NCI-H2029 treated with DMSO at 0.1 percent for 48 hours (cell line): ENCODE measurements at regions not wholly inside any gene's neighbourhood (a gene's known extent, or its start where the extent isn't known, plus 50 kb on each side); places are given as distances from the start of the nearest gene placed in this dataset.
A peak's percentile ranks its signal among the peaks of the same experiment; 100 is the strongest.
"Not testable (repeated sequence)": the region's sequence is repeated elsewhere in the genome, so short reads cannot be mapped to it uniquely, and the experiment has no call there.

Experiments used
- DNase-seq: peaks from one replicate; lab custom pipeline; 2025; lab: John Stamatoyannopoulos, UW

DNA sequence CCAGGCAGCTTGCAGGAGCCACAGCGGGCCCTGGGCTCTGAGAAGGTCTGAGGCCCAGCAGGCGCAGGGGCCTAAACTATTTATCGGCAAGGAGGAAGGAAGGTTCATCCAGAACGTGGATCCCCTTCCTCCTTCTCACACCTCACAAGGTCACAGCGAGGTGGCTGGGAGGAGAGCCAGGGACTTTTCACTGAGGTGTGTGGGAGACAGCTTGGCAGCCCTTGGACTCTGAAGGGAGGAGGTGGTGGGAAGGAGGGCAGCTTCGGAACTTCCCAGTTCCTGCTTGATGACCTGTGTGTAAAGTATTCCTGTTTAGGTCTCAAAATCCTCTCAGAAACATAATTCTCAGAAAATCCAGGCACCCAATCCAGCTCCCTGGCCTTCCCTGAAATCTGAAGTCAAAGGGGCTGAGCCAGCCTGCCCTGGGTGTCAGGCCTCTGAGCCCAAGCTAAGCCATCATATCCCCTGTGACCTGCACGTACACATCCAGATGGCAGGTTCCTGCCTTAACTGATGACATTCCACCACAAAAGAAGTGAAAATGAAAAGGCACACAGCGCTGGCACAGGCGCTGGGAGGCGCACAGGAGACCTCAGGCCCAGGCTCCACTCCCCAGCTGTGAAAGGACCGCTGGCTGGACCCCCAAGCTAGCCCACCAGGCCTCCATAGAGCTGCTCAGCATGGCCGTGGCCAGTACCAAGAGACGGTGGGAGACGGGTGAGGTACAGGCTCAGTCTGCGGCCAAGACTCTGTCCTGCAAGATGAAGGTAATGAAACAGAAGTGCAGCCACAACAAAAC is 269.4 kb upstream of the FRG2C start:
- not testable (repeated sequence) for DNase-seq

DNA sequence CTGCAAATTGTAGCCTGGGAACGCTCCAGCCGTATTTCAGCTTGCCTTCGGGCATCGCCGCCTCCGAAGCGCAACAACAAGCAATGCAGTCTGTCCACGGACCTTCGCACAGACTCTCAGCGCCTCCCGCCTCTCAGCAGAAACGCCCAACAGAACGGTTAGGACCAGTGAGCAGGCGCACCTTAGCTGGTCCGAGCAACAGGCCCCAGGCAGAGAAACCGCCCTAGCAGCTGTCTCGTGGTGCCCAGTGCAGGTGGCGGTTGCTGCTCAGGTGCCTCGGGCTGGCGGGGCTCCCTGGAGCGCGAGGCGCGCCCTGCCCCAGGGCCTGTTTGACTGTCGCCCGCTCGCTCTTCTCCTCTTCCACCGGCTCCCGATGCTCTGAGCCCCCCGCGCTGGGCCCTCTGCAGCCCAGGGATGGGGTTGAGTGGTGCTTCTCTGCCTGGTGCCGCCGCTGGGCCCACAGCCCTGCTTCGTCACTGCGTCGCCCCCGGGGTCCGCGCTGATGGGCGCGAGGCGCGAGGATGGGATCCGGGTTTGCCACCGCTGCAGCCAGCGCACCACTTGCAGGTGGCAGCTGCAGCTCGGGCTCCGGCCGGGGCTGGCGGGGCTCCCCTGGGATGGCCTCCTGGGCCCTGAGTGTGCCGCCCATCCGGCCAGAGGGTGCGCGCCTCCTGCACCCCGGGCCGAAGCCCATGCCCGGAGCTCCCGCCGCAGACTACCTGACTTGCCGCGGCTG is 268.4 kb upstream of the FRG2C start:
- DNase-seq: no peak

DNA sequence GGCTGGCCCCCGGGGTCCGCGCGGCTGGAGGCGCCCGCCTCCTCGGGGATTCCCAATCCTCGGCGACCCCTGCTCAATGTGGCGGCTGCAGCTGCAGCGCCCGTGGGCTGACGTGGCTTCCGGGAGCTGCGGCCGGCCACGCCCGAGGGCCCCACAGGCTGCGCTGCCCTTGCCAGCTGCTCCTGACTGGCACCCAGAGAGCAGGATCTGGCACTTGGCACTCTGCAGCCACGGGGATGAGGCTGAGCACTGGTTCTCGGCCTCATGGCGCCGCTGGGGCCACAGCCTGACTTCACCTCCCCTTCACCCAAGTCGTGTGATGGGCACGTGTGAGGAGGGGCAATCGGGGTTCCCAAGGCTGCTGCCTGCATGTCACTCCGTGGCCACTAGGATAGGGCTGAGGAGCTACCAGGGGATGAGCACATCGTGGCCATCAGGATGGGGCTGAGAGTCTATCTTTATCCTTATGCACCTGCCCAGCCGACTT is 267.8 kb upstream of the FRG2C start:
- DNase-seq: no peak

DNA sequence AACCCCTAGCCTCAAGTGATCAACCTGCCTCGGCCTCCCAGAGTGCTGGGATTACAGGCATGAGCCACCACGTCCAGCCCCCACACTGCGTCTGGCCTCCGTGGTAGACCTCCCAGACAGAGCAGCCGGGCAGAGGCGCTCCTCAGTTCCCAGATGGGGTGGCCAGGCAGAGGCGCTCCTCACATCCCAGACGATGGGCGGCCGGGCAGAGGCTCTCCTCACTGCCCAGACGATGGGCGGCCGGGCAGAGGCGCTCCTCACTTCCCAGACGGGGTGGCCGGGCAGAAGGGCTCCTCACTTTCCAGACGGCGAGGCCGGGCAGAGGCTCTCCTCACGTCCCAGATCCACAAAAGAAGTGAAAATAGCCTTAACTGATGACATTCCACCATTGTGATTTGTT is 266.6 kb upstream of the FRG2C start:
- not testable (repeated sequence) for DNase-seq

DNA sequence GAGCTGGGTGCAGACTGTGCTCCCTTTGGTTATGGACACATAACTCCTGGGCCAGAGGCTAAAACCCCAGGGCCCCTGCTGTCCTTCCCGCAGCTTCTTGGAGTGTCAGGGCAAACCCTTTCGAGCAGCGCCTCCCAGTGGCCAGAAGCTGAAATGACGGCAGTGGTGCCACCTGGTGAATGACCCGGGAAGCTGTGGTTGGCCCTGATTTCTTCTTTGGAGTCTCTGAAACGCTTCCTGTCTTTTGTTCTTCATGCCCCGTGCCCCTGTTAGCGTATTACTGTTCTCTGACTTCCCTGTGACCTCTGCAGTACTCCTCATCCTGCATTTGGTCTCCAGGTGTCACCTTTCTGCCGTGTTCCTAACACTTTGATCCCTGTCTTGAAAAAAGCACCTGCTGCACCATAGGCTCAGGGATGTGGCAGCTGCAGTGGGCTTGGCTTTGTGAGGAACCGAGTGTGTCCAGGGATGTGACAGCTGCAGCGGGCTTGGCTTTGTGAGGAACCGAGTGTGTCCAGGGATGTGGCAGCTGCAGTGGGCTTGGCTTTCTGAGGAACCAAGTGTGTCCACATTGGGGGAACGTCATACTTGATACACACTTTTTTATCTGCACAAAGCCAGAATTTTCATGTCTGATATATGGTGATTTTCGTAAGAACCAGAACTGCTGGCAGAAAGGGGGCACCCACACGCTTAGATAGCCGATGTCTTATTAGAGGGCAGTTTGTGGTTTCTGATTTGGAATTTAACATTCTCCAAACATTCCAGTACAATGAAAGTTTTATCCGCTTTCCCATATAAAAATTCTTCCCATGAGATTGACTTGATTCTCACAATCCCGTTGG is 241.8 kb upstream of the FRG2C start:
- peak; percentile 4 for DNase-seq

DNA sequence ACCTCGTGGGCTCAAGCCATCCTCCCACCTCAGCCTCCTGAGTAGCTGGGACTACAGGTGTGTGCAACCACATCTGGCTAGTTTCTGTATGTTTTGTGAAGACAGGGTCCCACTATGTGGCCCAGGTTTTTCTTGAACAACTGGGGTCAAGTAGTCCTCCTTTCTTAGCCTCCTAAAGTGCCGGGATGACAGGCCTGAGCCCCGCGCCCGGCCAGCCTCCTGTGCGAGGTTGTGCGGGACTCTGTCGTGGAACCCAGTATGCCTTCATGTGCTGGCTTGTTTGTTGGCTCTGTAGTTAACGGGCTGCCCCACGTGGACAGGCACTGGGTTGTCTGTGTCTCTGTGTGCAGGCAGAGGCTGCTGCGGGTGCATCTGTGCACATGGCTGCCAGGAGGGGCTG is 238.7 kb upstream of the FRG2C start:
- not testable (repeated sequence) for DNase-seq

DNA sequence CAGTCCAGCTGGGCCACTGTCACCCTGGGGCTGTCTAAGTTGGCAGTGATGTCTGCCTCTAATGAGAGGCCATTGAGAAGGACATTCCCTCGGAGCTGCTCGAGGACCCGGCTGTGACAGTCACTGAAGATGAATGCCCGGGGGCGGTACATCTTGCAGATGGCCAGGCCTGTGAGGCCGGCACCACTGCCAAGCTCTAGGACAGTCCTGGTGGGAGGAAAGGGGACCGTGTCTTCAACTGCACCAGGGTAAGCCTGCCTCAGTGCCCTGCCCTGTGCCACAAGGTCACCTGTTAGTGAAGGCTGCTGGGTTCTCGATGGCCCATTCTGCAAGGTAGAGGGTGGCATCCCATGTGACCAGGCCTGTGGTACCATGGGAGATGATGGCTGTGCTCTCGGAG is 236.6 kb upstream of the FRG2C start:
- not testable (repeated sequence) for DNase-seq

DNA sequence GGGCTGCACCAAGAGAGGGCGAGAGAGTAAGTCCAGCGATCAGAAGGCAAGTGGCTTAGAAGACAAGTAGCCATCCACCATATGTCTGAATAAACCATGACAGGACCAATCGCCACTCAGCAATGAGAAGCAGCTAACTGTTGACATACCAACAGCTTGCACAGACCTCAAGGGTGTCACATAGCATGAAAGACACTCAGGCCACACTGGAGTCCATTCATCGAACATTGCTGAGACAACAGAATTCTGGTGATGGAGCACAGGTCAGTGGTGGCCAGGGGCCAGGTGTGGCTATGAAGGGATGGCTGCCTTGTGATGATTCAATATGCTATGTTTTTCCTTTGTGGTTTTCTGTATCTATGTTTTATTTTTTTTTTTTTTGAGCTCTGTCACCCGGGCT is 236.2 kb upstream of the FRG2C start:
- DNase-seq: not testable (repeated sequence)

DNA sequence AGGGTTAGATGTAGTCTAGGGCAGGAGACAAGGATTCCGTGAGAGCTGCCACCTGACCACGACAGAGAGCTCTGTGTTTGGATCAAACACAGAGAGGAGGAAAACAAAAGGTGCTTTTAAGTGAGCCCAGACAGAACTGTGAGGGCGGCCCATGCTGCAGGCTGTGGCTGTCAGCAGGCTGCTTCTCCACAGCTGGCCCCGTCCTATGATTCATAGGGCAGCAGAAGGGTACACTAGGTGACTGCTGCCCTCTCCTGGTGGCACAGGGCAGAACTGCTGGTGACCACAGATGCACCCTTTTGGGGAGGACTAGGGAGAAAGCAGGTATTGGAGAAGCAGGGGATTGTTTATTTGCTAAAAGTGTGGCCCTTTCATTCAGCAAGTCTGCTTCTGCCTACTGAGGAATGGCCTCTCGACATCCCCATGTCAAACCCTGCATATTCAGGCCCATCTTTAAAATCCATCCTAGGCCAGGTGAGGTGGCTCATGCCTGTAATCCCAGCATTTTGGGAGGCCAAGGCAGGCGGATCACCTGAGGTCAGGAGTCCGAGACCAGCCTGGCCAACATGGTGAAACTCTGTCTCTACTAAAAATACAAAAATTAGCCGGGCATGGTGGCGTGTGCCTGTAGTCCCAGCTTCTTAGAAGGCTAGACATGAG is 234.4 kb upstream of the FRG2C start:
- peak; percentile 3 for DNase-seq

DNA sequence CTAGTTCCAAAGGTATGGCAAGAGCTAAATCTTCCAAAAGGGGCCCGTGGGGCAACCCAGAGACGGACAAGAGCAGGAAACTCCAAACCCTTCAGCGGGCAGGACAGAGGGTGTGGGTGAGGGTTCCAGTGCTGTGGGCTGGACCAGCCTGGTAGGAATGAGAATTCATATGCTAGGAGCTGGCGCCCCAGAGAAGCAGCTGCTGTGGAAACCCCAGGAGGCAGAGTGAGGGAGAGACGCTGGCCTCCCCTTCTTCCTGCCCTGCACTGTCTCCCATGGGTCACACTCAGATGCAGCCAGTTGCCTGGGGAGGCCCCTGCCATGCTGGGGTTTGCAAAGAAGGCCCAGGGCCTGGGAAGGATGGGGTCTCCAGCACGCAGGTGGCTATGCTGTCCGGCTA is 233.7 kb upstream of the FRG2C start:
- DNase-seq: not testable (repeated sequence)

DNA sequence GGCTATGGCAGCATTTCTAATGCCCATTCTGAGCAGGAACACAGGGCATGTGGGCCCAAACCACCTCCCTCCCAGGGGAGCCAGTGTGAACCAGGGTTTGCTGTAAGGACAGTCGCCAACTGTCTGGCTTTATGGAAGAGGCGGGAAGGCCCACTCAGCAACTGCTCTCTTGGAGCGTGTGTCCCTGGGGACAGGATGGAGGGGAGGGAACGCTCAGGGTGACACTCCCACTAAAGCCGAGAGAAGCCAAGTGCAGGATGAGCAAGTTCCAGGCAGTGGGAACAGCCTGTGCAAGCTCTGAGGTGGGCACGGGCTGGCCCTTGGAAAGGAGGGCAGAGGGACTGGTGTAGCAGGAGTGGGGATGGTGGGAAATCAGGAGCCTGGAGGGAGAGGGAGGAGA is 233.0 kb upstream of the FRG2C start:
- not testable (repeated sequence) for DNase-seq

DNA sequence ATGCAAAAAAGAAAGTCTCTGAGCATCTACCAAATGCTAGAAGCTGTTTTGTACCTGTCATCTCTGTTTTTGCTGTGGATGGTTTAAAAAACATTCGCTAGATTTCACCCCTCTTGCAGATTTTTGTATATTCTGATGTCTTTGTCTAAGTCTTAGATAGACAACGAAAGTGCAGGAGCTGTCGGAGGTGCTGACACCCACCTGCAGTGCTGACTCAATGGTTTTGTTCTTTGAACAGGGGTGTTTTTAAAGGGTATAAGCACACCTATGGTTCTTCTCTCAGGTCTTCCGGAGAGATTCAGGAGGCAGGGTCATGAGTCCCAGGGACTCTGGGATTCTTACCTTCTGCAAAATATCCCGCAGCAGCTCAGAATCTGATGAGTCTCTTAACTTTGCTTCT is 231.7 kb upstream of the FRG2C start:
- DNase-seq: not testable (repeated sequence)

DNA sequence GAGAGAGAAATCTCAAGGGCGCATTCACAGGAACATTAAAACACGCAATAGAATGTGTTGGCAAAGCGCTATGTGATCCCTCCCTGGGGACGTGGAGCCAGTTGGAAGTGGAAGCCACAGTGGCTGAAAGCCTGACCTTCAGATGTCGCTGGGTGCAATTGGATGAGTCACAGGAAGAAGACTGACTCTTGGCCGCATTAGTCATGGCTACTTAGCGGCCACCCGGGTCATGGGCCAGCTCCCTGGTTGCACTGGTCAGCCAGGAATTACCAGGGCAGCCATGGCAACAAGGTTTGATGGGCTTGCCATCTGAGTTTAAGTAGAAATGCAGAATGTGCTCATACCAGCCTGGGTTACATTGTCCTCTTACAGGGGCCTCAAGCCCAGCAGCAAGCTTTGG is 231.2 kb upstream of the FRG2C start:
- DNase-seq: not testable (repeated sequence)

DNA sequence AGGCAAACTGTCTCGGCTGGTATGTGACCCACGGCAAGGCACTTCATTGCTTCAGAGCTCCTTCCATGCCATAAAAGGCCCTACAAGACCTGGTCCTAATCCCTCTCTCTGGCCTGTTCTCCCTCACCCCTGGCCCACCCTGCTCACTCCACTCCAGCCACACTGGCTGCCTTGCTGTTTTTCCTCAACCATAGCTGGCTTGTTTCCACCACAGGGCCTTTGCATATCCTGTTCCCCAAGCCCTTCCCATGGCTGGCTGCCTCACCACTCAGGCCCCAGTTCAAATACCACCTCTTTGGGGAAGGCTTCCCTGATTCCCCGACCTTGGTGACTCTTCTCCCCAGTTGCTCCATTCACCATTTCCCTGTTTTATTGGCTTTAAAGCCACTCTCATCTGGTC is 230.8 kb upstream of the FRG2C start:
- DNase-seq: not testable (repeated sequence)

DNA sequence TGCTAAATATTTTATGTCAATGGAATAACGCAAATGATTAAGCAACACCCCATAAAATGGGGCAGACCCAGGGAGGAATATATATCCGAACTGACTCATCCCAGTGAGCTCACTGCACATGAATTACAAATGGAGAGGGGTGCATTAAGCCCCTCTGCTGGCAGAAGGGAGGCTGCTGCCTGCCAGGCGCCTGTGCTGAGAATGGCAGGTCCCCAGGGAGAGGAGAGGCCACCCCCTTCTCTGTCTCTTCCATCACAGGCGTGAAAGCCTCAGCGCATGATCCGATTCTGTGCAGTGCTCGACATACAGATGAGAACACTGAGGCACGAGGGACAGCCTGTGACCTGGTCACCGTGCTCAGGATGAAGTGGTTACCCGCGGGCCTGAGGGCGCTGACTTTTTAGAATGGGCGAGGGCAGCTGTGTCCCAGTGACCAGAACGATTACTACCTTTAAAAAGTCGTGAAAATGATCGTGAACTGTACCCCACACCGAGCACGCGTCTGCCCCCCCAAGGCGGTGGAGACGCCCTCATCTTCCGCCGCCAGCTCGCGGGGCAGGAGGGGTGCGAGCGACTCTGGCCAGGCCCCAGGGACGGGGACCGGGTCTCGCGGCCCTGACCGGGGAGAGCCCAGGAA is 229.7 kb upstream of the FRG2C start:
- not testable (repeated sequence) for DNase-seq

DNA sequence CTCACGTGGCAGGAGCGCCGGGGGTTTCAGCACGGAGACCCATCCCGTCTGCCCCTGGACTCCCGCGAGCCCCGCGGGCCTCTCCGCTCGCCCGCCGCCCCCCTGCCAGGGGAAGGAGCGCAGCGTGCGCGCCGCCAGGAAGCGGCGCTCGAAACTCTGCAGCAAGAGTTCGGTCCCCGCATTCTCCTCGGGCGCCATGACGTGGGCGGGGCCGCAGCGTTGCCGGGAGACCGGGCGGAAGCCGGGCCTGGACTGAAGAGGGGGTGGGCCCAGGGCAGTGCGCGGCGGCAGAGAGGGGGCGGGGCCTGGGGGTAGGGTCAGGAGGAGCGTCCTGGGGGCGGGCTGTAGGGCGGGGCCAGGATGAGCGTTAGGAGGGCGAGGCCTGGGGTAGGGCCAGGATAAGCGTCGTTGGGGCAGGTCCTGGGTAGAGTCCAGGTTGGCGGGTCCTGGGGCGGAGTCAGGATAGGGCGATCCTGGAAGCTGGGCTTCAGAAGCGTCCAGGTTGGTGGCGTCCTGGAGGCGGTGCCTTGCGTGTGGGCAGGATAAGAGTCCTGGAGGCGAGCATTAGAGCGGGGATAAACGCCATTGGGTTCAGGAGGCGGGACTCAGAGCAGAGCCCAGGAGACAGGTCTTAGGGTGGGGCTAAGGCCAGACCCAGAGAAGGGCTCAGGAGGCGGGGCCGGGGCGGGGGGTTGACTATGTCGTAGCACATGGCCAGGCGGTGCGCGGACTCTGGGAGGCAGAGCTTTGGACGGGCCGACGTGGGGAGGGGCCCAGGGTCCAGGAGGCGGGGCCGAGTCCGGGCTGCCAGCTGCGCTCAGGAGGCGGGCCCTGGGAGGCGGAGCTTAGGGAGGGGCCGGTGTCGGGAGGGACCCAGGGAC is 229.0 kb upstream of the FRG2C start:
- DNase-seq: peak; percentile 23

DNA sequence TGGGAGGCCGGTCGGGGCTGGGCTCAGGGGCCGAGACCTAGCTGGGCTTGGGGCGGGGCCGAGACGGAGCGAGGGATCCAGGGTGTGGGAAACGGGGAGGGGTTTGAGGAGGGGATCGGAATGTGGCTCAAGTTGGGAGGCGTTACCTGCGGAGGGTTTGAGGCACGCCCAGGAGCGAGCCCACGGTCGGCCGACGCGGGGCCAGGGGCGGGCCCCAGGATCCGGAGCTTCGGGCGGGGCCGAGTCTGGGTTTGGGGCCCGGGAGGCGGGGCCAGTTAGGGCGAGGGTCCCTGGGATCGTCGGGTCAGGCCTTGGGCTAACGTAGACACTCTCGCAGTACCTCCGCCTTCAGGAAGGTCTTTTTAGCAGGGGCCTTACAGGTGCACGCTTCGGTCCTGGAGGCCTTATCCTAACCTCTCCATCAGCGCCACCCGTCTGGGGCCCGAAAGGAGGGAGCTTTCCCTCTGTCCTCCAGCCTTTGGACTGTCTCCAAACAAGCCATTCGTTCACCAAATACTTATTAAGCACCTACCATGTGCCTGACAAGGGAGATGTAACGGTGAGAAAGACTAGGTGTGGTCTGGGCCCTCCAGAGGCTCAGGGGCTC is 228.2 kb upstream of the FRG2C start:
- DNase-seq: peak; percentile 8

DNA sequence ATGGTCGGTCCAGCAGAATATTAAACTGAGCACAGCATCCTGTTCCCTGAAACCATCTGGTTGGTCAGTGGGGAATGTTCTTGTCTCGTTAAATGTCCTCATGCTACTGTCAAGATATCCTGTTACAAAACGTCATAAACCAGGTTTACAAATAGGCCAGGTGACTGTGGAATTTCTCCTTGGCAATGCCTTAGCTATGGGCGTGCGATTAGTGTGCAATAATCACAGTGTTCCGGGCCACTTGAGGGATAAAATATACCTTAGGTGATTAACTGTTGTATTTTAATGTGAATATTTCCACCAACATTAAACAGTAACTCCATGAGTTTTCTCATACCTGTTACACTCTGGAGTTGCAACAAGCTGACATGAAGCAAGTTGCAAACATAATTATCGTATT is 223.1 kb upstream of the FRG2C start:
- not testable (repeated sequence) for DNase-seq

DNA sequence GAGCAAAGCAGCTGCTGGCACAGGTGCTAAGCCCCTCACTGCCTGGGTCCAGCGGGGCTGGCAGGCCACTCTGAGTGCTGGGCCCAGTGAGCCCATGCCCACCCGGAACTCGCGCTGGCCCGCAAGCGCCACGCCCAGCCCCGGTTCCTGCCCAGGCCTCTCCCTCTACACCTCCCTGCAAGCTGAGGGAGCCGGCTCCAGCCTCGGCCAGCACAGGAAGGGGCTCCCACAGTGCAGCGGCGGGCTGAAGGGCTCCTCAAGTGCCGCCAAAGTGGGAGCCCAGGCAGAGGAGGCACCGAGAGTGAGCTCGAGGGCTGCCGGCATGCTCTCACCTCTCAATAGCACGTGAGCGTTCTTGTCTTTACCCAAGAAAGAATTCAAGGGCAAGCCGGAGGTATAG is 219.5 kb upstream of the FRG2C start:
- DNase-seq: not testable (repeated sequence)

DNA sequence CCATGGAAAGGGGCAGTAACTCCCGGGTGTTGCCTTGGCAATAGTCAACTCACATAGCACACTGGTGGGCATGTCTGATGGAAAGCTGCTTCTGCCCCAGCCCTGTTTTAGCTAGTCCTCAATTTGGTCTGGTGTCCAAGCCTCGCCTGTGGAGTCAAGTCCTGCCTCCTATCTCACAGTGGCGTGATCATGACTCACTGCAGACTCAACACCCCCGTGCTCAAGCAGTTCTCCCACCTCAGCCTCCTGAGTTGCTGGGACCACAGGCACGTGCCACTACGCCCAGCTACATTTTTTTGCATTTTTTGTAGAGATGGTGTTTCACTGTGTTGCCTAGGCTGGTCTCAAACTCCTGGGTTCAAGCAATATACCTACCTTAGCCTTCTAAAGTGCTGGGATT is 218.9 kb upstream of the FRG2C start:
- DNase-seq: not testable (repeated sequence)
